DOHH2 (cell line): ENCODE measurements at regions not wholly inside any gene's neighbourhood (a gene's known extent, or its start where the extent isn't known, plus 50 kb on each side); places are given as distances from the start of the nearest gene placed in this dataset.

Experiments used
- CTCF ChIP-seq: fragments of 200-600 bp; sonication (generic); IDR thresholded peaks from one replicate; pipeline ENCODE4 v1.5.1; 2014; ENCODE audit warnings: antibody characterized with exemption, mild to moderate bottlenecking, low read depth, low read length; ENCODE audit not compliant: poor library complexity, severe bottlenecking
- EZH2phosphoT487 ChIP-seq: fragments of 200-600 bp; sonication (generic); IDR thresholded peaks from 2 replicates; pipeline ENCODE4 v1.6.1; 2017; ENCODE audit warnings: borderline replicate concordance, mild to moderate bottlenecking, antibody characterized with exemption, low read length, moderate library complexity, mixed read lengths

GRCh38 chr12:91651728-91652127 is 469.1 kb upstream of the DCN start:
- no peak for TF ChIP-seq CTCF
- no peak for TF ChIP-seq EZH2phosphoT487
